SK-N-SH (cell line): ENCODE measurements at regions not wholly inside any gene's neighbourhood (a gene's known extent, or its start where the extent isn't known, plus 50 kb on each side); places are given as distances from the start of the nearest gene placed in this dataset.
"Not testable (repeated sequence)": the region's sequence is repeated elsewhere in the genome, so short reads cannot be mapped to it uniquely, and the experiment has no call there.

Experiments used
- CTCF ChIA-PET: fragments of 300-600, 350-600 bp; formaldehyde crosslinking; extraction: SDS; loops from one replicate; lab custom pipeline; 2021; lab: Yijun Ruan, JAX
- POLR2A ChIA-PET: fragments of 350-600 bp; sonication (Branson Sonifier 250); formaldehyde crosslinking; extraction: SDS; loops from one replicate; lab custom pipeline; 2020; ENCODE audit warnings: antibody characterized with exemption, inconsistent platforms; lab: Yijun Ruan, JAX
- DNase-seq: peaks from one replicate; pipeline ENCODE4 v3.0.0; 2012
- H2AFZ ChIP-seq: fragments of 200-600 bp; sonication (generic); 2 replicates; pipeline ENCODE4 v1.8.1; 2016; ENCODE audit warnings: antibody characterized with exemption, mild to moderate bottlenecking, low read depth
- H3F3A ChIP-seq: fragments of 200-600 bp; sonication (generic); replicated peaks from 2 replicates; pipeline ENCODE3; 2016; ENCODE audit warnings: antibody characterized with exemption, mild to moderate bottlenecking; ENCODE audit not compliant: insufficient read depth
- H3K27ac ChIP-seq, 2 experiments: fragments of 200-500 bp in 1 of 2; fragments of 200-600 bp in 1 of 2; sonication (Bioruptor generic) in 1 of 2; sonication (generic), shearing (Covaris generic) in 1 of 2; 2 replicates each; pipeline versions ENCODE4 v1.5.1 to v1.6.1; 2014 to 2016; ENCODE audit warnings: low read depth in 2 of 2, inconsistent platforms in 1 of 2, low read length in 1 of 2, mild to moderate bottlenecking in 1 of 2, mixed read lengths in 1 of 2
- H3K27me3 ChIP-seq: fragments of 200-600 bp; sonication (generic), shearing (Covaris generic); 2 replicates; pipeline ENCODE4 v1.6.1; 2016; ENCODE audit warnings: mixed run types; ENCODE audit not compliant: insufficient read depth
- H3K36me3 ChIP-seq, 2 experiments: fragments of 200-500 bp in 1 of 2; fragments of 200-600 bp in 1 of 2; sonication (Bioruptor generic) in 1 of 2; sonication (generic) in 1 of 2; replicated peaks in 1 of 2; 2 replicates each; pipeline versions ENCODE3 to v1.5.1; 2014 to 2016; ENCODE audit warnings: low read length in 1 of 2, mild to moderate bottlenecking in 1 of 2; ENCODE audit not compliant: insufficient read depth in 2 of 2, control insufficient read depth in 1 of 2
- H3K4me1 ChIP-seq, 2 experiments: fragments of 200-500 bp in 1 of 2; fragments of 200-600 bp in 1 of 2; sonication (Bioruptor generic) in 1 of 2; sonication (generic), shearing (Covaris generic) in 1 of 2; 2 replicates each; pipeline versions ENCODE4 v1.5.1 to v1.6.1; 2014 to 2016; ENCODE audit warnings: low read depth in 1 of 2, low read length in 1 of 2, mixed run types in 1 of 2; ENCODE audit not compliant: insufficient read depth in 2 of 2, control insufficient read depth in 1 of 2
- H3K4me2 ChIP-seq: fragments of 200-600 bp; sonication (generic), shearing (Covaris generic); 2 replicates; pipeline ENCODE4 v1.6.1; 2017; ENCODE audit warnings: mixed run types
- H3K4me3 ChIP-seq, 2 experiments: fragments of 200-500 bp in 1 of 2; fragments of 200-600 bp in 1 of 2; sonication (Bioruptor generic) in 1 of 2; sonication (generic), shearing (Covaris generic) in 1 of 2; 2 replicates each; pipeline versions ENCODE4 v1.5.1 to v1.8.1; 2014 to 2016; ENCODE audit warnings: low read depth in 2 of 2, inconsistent platforms in 1 of 2, low read length in 1 of 2, mild to moderate bottlenecking in 1 of 2, mixed read lengths in 1 of 2, moderate library complexity in 1 of 2
- H3K79me2 ChIP-seq: fragments of 200-600 bp; sonication (generic); 2 replicates; pipeline ENCODE4 v1.8.1; 2017; ENCODE audit warnings: mild to moderate bottlenecking; ENCODE audit not compliant: insufficient read depth
- H3K9ac ChIP-seq: fragments of 200-600 bp; sonication (generic); 2 replicates; pipeline ENCODE4 v1.6.1; 2017; ENCODE audit warnings: mixed run types
- H3K9me2 ChIP-seq: fragments of 200-600 bp; sonication (generic); 2 replicates; pipeline ENCODE4 v1.6.1; 2017; ENCODE audit warnings: mixed run types
- H3K9me3 ChIP-seq: fragments of 200-600 bp; sonication (generic); 2 replicates; pipeline ENCODE4 v1.6.1; 2017; ENCODE audit warnings: mixed run types, mild to moderate bottlenecking, moderate library complexity
- H4K20me1 ChIP-seq: fragments of 200-600 bp; sonication (generic); 2 replicates; pipeline ENCODE4 v1.6.1; 2017; ENCODE audit warnings: mild to moderate bottlenecking, mixed run types; ENCODE audit not compliant: insufficient read depth
- CHD2 ChIP-seq: fragments of 150-350 bp; IDR thresholded peaks from 2 replicates; pipeline ENCODE4 v1.6.1; 2018; ENCODE audit warnings: low read length; ENCODE audit not compliant: partially characterized antibody
- EP300 ChIP-seq, 2 experiments: IDR thresholded peaks; 2 replicates each; pipeline versions ENCODE4 v1.4.0 to v1.6.1; 2012; ENCODE audit warnings: borderline replicate concordance in 1 of 2, low read depth in 1 of 2, low read length in 1 of 2
- EZH2phosphoT487 ChIP-seq: fragments of 200-600 bp; sonication (generic); IDR thresholded peaks from 2 replicates; pipeline ENCODE4 v1.6.1; 2017; ENCODE audit warnings: low read depth, mixed run types, mild to moderate bottlenecking, antibody characterized with exemption, moderate library complexity, borderline replicate concordance
- FOXJ3 ChIP-seq: sonication (generic); formaldehyde crosslinking; IDR thresholded peaks from 2 replicates; pipeline ENCODE4 v1.5.1; 2020; ENCODE audit warnings: mild to moderate bottlenecking, missing genetic modification reagents
- GABPA ChIP-seq: IDR thresholded peaks from 2 replicates; pipeline ENCODE4 v1.4.0; 2012; ENCODE audit warnings: low read depth, mild to moderate bottlenecking
- GATA2 ChIP-seq: sonication (generic); formaldehyde crosslinking; IDR thresholded peaks from 2 replicates; pipeline ENCODE4 v1.5.0; 2020; ENCODE audit warnings: mild to moderate bottlenecking, missing genetic modification reagents
- IRF3 ChIP-seq: fragments of 150-350 bp; IDR thresholded peaks from 2 replicates; pipeline ENCODE4 v1.6.1; 2016; ENCODE audit warnings: mild to moderate bottlenecking, low read depth, low read length
- MEF2A ChIP-seq: IDR thresholded peaks from 2 replicates; pipeline ENCODE4 v1.4.0; 2012; ENCODE audit warnings: low read depth, borderline replicate concordance
- MXI1 ChIP-seq: IDR thresholded peaks from 2 replicates; pipeline ENCODE4 v1.6.1; 2012; ENCODE audit warnings: mild to moderate bottlenecking, low read depth, low read length, improper control_type of control experiment
- NRF1 ChIP-seq: IDR thresholded peaks from 2 replicates; pipeline ENCODE4 v1.6.1; 2012; ENCODE audit warnings: low read depth, mild to moderate bottlenecking, low read length
- PBX3 ChIP-seq: IDR thresholded peaks from 2 replicates; pipeline ENCODE4; 2012
- POLR2AphosphoS5 ChIP-seq: IDR thresholded peaks from 2 replicates; pipeline ENCODE4 v1.6.1; 2012; ENCODE audit warnings: low read depth, low read length
- RCOR1 ChIP-seq: fragments of 150-350 bp; IDR thresholded peaks from 2 replicates; pipeline ENCODE4 v1.6.1; 2017; ENCODE audit warnings: antibody characterized with exemption, low read length
- RFX5 ChIP-seq: IDR thresholded peaks from 2 replicates; pipeline ENCODE4 v1.6.1; 2012; ENCODE audit warnings: mild to moderate bottlenecking, improper control_type of control experiment, low read length
- RXRA ChIP-seq: IDR thresholded peaks from 2 replicates; pipeline ENCODE4 v1.4.0; 2012; ENCODE audit warnings: low read depth, mild to moderate bottlenecking, borderline replicate concordance
- SIN3A ChIP-seq: IDR thresholded peaks from 2 replicates; pipeline ENCODE4 v1.6.1; 2012; ENCODE audit warnings: low read depth, mild to moderate bottlenecking, low read length, moderate library complexity, borderline replicate concordance
- SMC3 ChIP-seq: IDR thresholded peaks from 2 replicates; pipeline ENCODE4 v1.6.1; 2012; ENCODE audit warnings: low read depth, low read length, improper control_type of control experiment
- TCF12 ChIP-seq: IDR thresholded peaks from 2 replicates; pipeline ENCODE4 v1.4.0; 2012
- USF2 ChIP-seq: fragments of 150-350 bp; IDR thresholded peaks from 2 replicates; pipeline ENCODE4 v1.6.1; 2017; ENCODE audit warnings: antibody characterized with exemption, low read length, low read depth, borderline replicate concordance
- WGBS: methylation state at CpG from one replicate; pipeline ENCODE4 v1.1.6; 2017; ENCODE audit warnings: low lambda C conversion rate; 5-methylcytosine and 5-hydroxymethylcytosine counted together

GRCh38 chr20:48440916-48441315 lies 386.9 kb downstream of the PREX1 start:
- H2AFZ ChIP-seq = no peak overlapping the region
- CTCF ChIA-PET = interaction anchor here (0.9 kb wide), 1 partner anchor 180 kb away, joined by 3 read pairs; no protein-coding TSS in a partner anchor
- no peaks in the 10 kb centered on the region for H3K27me3 ChIP-seq
- WGBS = 47% methylated on average over 8 of the region's 8 CpGs
- H3K9me3 ChIP-seq = no peaks in the 10 kb centered on the region
- no peak for TF ChIP-seq NRF1
- no peak for TF ChIP-seq RCOR1
- TF ChIP-seq EZH2phosphoT487 = no peak
- no peak for TF ChIP-seq POLR2AphosphoS5
- TF ChIP-seq PBX3 = no peak
- no peak for TF ChIP-seq RFX5
- no peak for TF ChIP-seq RXRA
- no peak for TF ChIP-seq GABPA
- no peak for TF ChIP-seq SMC3
- TF ChIP-seq EP300 (IDR thresholded peaks at IDR 0.05; ENCODE audit: borderline replicate concordance in 1 of 2, low read depth in 1 of 2, low read length in 1 of 2) = no peak
- no peak for TF ChIP-seq MEF2A
- TF ChIP-seq IRF3 = no peak
- TF ChIP-seq SIN3A = no peak
- no peak for TF ChIP-seq USF2
- TF ChIP-seq TCF12 = no peak
- no peak for TF ChIP-seq FOXJ3 (CRISPR knock-in tag)
- TF ChIP-seq CHD2 = no peak
- no peak for TF ChIP-seq MXI1
- TF ChIP-seq GATA2 = no peak
- no peaks in the 10 kb centered on the region for H3K36me3 ChIP-seq
- H3F3A ChIP-seq = no peaks in the 10 kb centered on the region
- H3K27ac ChIP-seq = no peak overlapping the region
- no peak overlapping the region for H3K4me3 ChIP-seq
- H3K4me1 ChIP-seq = no peaks in the 10 kb centered on the region
- DNase-seq = no peak
- no peak overlapping the region for H3K9ac ChIP-seq
- no peaks in the 10 kb centered on the region for H3K79me2 ChIP-seq
- H4K20me1 ChIP-seq = no peaks in the 10 kb centered on the region
- POLR2A ChIA-PET = no interaction called here
- H3K4me2 ChIP-seq = no peak overlapping the region
- no peaks in the 10 kb centered on the region for H3K9me2 ChIP-seq

GRCh38 chr20:48440261-48440660 lies 387.5 kb downstream of the PREX1 start:
- H3K4me3 ChIP-seq, H3K27ac ChIP-seq, H3K9me2 ChIP-seq, H3K27me3 ChIP-seq, POLR2A ChIA-PET, H3K9me3 ChIP-seq, H3F3A ChIP-seq, H3K36me3 ChIP-seq, H4K20me1 ChIP-seq, H3K79me2 ChIP-seq, DNase-seq, H2AFZ ChIP-seq, H3K9ac ChIP-seq, H3K4me2 ChIP-seq, H3K4me1 ChIP-seq: not testable (repeated sequence)
- 26% methylated on average over 3 of the region's 3 CpGs for WGBS
- CTCF ChIA-PET = interaction anchor here (0.9 to 1.2 kb wide), 2 partner anchors 21 to 181 kb away, joined by 3 read pairs; no protein-coding TSS in a partner anchor
